Natural killer cell treated with Interleukin-12 subunit alpha and Interleukin-12 subunit beta and Interleukin-15 and Interleukin-18, amount 100 ng/mL, for 72 hours (primary cell): ENCODE measurements at regions not wholly inside any gene's neighbourhood (a gene's known extent, or its start where the extent isn't known, plus 50 kb on each side); places are given as distances from the start of the nearest gene placed in this dataset.

Experiments used
- ATAC-seq, 2 donors: fragments of 150-1000 bp; cut with Tn5 transposase in 1 of 2; sonication (Bioruptor Pico), chemical (Tn5 transposase) in 1 of 2; 2 replicates each; pipeline ENCODE4 v1.10.0; 2021
- DNase-seq: peaks from one replicate; pipeline ENCODE4 v3.0.0; 2022; ENCODE audit warnings: low spot score
- H3K27ac Mint-ChIP-seq, 2 donors: 1 replicate in 1 of 2; 2 replicates in 1 of 2; pipeline ENCODE4 v1.8.0; 2022; ENCODE audit warnings: mixed read lengths in 2 of 2, mild to moderate bottlenecking in 1 of 2, moderate library complexity in 1 of 2
- H3K27me3 Mint-ChIP-seq, 2 donors: 1 replicate in 1 of 2; 2 replicates in 1 of 2; pipeline ENCODE4 v1.8.0; 2022; ENCODE audit warnings: mixed read lengths in 2 of 2
- H3K36me3 Mint-ChIP-seq: one replicate; pipeline ENCODE4 v1.8.0; 2022; ENCODE audit warnings: mixed read lengths
- H3K4me1 Mint-ChIP-seq, 2 donors: 1 replicate in 1 of 2; 2 replicates in 1 of 2; pipeline ENCODE4 v1.8.0; 2022; ENCODE audit warnings: low read depth in 2 of 2, mixed read lengths in 2 of 2, mild to moderate bottlenecking in 1 of 2
- H3K4me3 Mint-ChIP-seq: one replicate; pipeline ENCODE4 v1.8.0; 2022; ENCODE audit warnings: mixed read lengths
- H3K9me3 Mint-ChIP-seq: 2 replicates; pipeline ENCODE4 v1.8.0; 2022; ENCODE audit warnings: mixed read lengths

DNA sequence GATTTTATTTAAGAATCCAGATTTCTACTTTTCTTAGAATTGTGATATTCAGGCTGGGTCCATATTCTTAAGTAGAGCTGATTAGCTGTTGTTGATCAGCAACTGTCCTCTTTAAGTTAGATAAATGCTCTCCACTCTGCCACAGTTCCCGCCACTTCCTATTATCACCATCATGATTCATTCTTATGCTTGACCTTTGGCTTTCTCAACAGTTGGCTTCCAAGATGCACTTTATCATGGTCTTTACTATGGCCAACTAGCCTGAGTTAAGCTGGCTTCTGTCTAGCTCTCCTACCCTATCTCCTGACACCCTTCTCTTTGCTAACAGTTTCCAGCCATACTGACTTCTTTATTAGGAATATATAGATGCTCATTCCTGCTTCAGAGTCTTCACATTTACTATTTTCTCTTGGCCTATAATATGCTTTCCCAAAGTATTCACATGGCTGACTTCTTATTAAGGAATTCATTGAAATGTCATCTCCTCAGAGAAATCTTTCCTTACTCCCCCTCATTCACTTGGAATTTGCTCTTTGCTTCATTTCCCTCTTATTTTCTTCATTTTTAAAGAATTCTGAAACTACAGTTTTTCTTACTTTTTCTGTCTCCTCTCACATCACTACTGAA lies 149.0 kb upstream of the IGF1 start:
- Mint-ChIP-seq H3K4me1 (no peaks in the 10 kb centered on the region), H3K27ac (no peak overlapping the region), H3K4me3 (no peak overlapping the region), H3K9me3 (peaks cover 8% of the 10 kb centered on the region), H3K27me3 (no peaks in the 10 kb centered on the region), H3K36me3 (peaks cover 4% of the 10 kb centered on the region)
- DNase-seq (no peak), ATAC-seq (no peak)

- H3K36me3 Mint-ChIP-seq = peaks cover 4% of the 10 kb centered on the region
- no peak overlapping the region for H3K4me3 Mint-ChIP-seq
- H3K9me3 Mint-ChIP-seq = peaks cover 8% of the 10 kb centered on the region
- DNase-seq = no peak
- H3K27ac Mint-ChIP-seq = no peak overlapping the region
- no peaks in the 10 kb centered on the region for H3K27me3 Mint-ChIP-seq
- no peaks in the 10 kb centered on the region for H3K4me1 Mint-ChIP-seq
- no peak for ATAC-seq
Observed at GRCh38 chr12:102625819-102626218, 145.5 kb upstream of the IGF1 start.

GRCh38 chr12:102622618-102623017 lies 142.3 kb upstream of the IGF1 start:
- Mint-ChIP-seq H3K36me3 (peaks cover 4% of the 10 kb centered on the region), H3K27ac (no peak overlapping the region), H3K4me3 (no peak overlapping the region), H3K9me3 (peaks cover 5% of the 10 kb centered on the region), H3K27me3 (no peaks in the 10 kb centered on the region), H3K4me1 (no peaks in the 10 kb centered on the region)
- ATAC-seq = no peak
- DNase-seq = no peak

DNA sequence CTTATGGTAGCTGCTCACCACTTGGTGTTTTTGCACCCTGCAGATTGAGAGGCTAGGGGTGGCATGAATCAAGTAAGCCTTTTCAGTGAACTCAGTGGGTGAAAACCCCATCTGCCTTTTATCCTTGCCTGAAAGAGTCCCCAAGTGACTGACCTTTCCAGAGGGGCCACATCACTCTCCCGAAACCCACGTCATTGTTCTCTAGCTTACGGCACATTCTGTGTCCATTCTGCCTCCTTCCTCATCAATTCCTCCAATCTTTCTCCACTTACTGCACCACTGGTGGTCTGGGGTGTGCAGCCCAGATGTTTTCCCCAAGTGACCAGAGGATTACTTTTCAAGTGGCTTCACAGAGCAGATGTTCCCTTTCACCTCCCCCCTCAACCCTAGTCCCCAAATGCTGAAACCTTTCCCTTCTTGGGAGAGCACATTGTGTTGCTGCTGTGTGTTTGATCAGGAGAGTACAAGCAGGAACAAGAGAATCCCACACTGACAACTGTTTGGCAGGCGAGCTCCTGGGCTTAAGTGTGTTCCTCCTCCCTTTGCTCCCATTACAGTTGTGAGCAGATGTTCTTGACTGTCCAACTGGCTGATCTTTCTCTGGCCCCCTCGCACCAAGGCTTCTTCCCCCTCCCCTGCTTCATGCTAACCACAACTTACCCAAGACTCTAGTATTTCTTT lies 138.0 kb upstream of the IGF1 start:
- Mint-ChIP-seq H3K27ac (no peak overlapping the region), H3K36me3 (no peaks in the 10 kb centered on the region), H3K4me1 (no peaks in the 10 kb centered on the region), H3K4me3 (no peak overlapping the region), H3K27me3 (no peaks in the 10 kb centered on the region), H3K9me3 (peaks cover 8% of the 10 kb centered on the region)
- ATAC-seq (no peak), DNase-seq (no peak)

GRCh38 chr12:102616692-102617091 lies 136.3 kb upstream of the IGF1 start:
- H3K27ac Mint-ChIP-seq = no peak overlapping the region
- no peaks in the 10 kb centered on the region for H3K36me3 Mint-ChIP-seq
- H3K9me3 Mint-ChIP-seq = peaks cover 8% of the 10 kb centered on the region
- no peak for DNase-seq
- H3K4me3 Mint-ChIP-seq = no peak overlapping the region
- H3K27me3 Mint-ChIP-seq = no peaks in the 10 kb centered on the region
- ATAC-seq = no peak
- no peaks in the 10 kb centered on the region for H3K4me1 Mint-ChIP-seq

DNA sequence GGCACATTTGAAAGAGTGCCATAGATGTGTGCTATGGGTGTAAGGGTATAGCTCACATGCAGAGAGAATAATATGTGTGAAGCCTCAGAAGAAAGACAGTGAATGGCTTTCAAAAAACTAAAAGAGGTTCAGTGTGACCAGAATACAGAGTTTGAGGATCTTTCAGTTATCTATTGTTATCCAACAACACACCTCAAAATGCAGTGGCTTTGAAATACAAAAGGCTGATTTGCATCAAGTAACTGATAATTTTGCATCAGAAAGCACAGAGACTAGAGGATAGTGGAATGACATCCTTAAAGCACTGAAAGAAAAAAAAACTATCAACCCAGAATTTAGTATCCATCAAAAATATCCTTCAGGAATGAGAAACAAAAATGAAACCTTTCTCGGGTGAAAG lies 131.6 kb upstream of the IGF1 start:
- no peak overlapping the region for H3K4me3 Mint-ChIP-seq
- H3K27ac Mint-ChIP-seq = no peak overlapping the region
- H3K27me3 Mint-ChIP-seq = peaks cover 0 to 9% of the 10 kb centered on the region in 2 donors
- H3K36me3 Mint-ChIP-seq = peaks cover 11% of the 10 kb centered on the region
- H3K4me1 Mint-ChIP-seq = no peaks in the 10 kb centered on the region
- ATAC-seq (no peak), DNase-seq (no peak)
- H3K9me3 Mint-ChIP-seq = peaks cover 8% of the 10 kb centered on the region

DNA sequence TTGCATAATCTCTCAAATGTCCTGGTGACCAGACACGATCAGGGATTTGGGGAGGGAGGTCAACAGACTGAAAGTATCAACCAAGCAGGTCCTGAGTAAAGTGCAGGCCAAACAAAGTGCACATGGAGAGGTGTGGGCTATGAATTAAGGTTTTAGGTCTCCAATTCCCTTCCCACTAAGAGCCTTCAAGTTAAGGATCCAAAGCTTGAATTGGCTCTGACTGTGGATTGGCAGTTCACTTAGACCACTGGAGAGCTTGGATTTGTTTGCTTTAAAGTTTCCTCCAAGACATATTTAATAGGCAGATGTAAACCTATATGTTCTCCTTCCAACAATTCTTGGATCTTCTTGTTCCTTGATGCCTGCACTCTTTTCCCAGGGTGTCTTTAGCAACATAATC lies 129.6 kb upstream of the IGF1 start:
- peaks cover 8% of the 10 kb centered on the region for H3K9me3 Mint-ChIP-seq
- peaks cover 11% of the 10 kb centered on the region for H3K36me3 Mint-ChIP-seq
- peaks cover 0 to 9% of the 10 kb centered on the region in 2 donors for H3K27me3 Mint-ChIP-seq
- H3K27ac Mint-ChIP-seq = no peak overlapping the region
- H3K4me1 Mint-ChIP-seq = no peaks in the 10 kb centered on the region
- H3K4me3 Mint-ChIP-seq = no peak overlapping the region
- no peak for DNase-seq
- no peak for ATAC-seq

GRCh38 chr12:102603021-102603420 lies 122.7 kb upstream of the IGF1 start:
- DNase-seq (no peak), ATAC-seq (no peak)
- Mint-ChIP-seq H3K27ac (no peak overlapping the region), H3K4me1 (no peaks in the 10 kb centered on the region), H3K27me3 (peaks cover 0 to 21% of the 10 kb centered on the region in 2 donors), H3K36me3 (peaks cover 9% of the 10 kb centered on the region), H3K4me3 (no peak overlapping the region), H3K9me3 (peaks cover 14% of the 10 kb centered on the region)

DNA sequence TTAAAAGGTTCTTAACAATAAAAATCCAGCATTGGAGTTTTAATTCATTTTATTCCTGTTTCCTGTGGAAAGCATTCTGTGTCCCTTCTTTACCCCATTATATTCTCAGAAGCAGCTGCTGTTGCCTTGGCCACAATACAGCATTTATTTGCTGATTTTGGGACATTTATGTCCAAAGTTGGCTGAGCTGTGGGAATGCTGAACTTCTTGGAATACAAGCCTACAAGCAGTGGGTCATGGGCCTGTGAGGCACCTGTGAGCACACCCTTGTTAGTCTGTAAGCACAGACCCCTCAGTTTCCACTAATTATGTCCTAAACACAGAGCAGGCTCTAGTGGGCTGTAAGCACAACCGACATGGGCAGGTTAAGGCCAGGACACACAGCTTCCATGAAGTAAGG lies 122.2 kb upstream of the IGF1 start:
- Mint-ChIP-seq H3K4me1 (no peaks in the 10 kb centered on the region), H3K4me3 (no peak overlapping the region), H3K27ac (no peak overlapping the region), H3K36me3 (peaks cover 4% of the 10 kb centered on the region), H3K27me3 (peaks cover 0 to 16% of the 10 kb centered on the region in 2 donors), H3K9me3 (peaks cover 12% of the 10 kb centered on the region)
- no peak for ATAC-seq
- no peak for DNase-seq

GRCh38 chr12:102601621-102602020 lies 121.3 kb upstream of the IGF1 start:
- Mint-ChIP-seq H3K4me3 (no peak overlapping the region), H3K27me3 (peaks cover 0 to 13% of the 10 kb centered on the region in 2 donors), H3K9me3 (peaks cover 6% of the 10 kb centered on the region), H3K36me3 (no peaks in the 10 kb centered on the region), H3K4me1 (no peaks in the 10 kb centered on the region), H3K27ac (no peak overlapping the region)
- ATAC-seq = no peak
- no peak for DNase-seq

DNA sequence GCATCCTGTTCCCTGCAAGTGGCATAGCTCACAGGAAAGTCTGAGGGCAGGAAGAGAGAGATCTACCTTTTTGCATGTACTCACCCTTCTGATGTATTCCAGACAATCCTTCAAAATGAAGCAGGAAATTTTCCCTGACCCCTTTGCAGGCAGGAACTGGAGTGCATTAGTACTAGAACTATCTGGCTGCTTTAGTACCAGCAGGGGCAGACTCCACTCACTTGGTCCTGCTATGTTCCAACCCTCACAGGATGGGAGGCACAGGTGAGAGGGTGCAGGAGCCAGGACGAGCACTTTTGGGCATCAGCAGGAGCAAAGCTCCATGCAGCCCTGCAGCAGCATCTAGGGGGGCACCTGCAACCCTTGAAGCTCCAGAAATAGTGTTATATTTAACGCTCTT lies 116.3 kb upstream of the IGF1 start:
- Mint-ChIP-seq H3K27ac (no peak overlapping the region), H3K4me1 (no peaks in the 10 kb centered on the region), H3K4me3 (no peak overlapping the region), H3K36me3 (no peaks in the 10 kb centered on the region), H3K27me3 (peaks cover 0 to 6% of the 10 kb centered on the region in 2 donors), H3K9me3 (peaks cover 3% of the 10 kb centered on the region)
- ATAC-seq = no peak
- DNase-seq = no peak

- Mint-ChIP-seq H3K4me3 (no peak overlapping the region), H3K4me1 (no peaks in the 10 kb centered on the region), H3K27me3 (peaks cover 0 to 6% of the 10 kb centered on the region in 2 donors), H3K9me3 (peaks cover 3% of the 10 kb centered on the region), H3K36me3 (no peaks in the 10 kb centered on the region), H3K27ac (no peak overlapping the region)
- no peak for ATAC-seq
- DNase-seq = no peak
Observed at GRCh38 chr12:102596031-102596430, 115.7 kb upstream of the IGF1 start.

- peaks cover 0 to 6% of the 10 kb centered on the region in 2 donors for H3K27me3 Mint-ChIP-seq
- no peak overlapping the region for H3K27ac Mint-ChIP-seq
- H3K9me3 Mint-ChIP-seq = peaks cover 3% of the 10 kb centered on the region
- H3K4me1 Mint-ChIP-seq = no peaks in the 10 kb centered on the region
- H3K4me3 Mint-ChIP-seq = no peak overlapping the region
- DNase-seq = no peak
- no peak for ATAC-seq
- H3K36me3 Mint-ChIP-seq = no peaks in the 10 kb centered on the region
Observed at GRCh38 chr12:102595315-102595714, 115.0 kb upstream of the IGF1 start.

- Mint-ChIP-seq H3K36me3 (no peaks in the 10 kb centered on the region), H3K4me3 (no peak overlapping the region), H3K27me3 (no peaks in the 10 kb centered on the region), H3K4me1 (no peaks in the 10 kb centered on the region), H3K9me3 (peaks cover 3% of the 10 kb centered on the region), H3K27ac (no peak overlapping the region)
- no peak for ATAC-seq
- DNase-seq = no peak
Observed at GRCh38 chr12:102593134-102593533, 112.8 kb upstream of the IGF1 start.

DNA sequence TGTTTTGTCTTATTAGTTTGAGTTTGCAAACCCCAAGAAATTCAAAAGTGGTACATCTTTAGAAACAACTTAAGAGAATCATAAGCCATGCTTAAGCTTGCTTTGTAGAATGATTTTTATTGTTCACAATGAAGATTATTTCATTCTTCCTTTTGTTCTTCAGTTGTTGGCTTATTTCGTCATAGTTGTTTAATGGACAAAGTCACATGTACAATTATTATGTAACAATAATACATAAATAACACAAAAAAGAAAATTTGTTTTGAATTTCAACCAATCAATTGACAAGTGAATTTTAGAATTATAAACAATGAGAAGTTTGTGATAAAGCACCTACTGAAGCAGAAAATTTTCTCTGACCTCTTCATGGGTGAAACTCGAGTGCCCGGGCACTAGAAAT lies 111.8 kb upstream of the IGF1 start:
- H3K4me1 Mint-ChIP-seq = no peaks in the 10 kb centered on the region
- no peak overlapping the region for H3K4me3 Mint-ChIP-seq
- no peak for ATAC-seq
- H3K9me3 Mint-ChIP-seq = peaks cover 3% of the 10 kb centered on the region
- no peaks in the 10 kb centered on the region for H3K27me3 Mint-ChIP-seq
- no peaks in the 10 kb centered on the region for H3K36me3 Mint-ChIP-seq
- H3K27ac Mint-ChIP-seq = no peak overlapping the region
- DNase-seq = no peak
